ENCODE measurements at regions not wholly inside any gene's neighbourhood (a gene's known extent, or its start where the extent isn't known, plus 50 kb on each side); places are given as distances from the start of the nearest gene placed in this dataset.

- no peak for DNase-seq
Observed at GRCh38 chr9:118809160-118809625, 560.0 kb downstream of the BRINP1 start.

- DNase-seq, result no peak
Observed at GRCh38 chr9:118829334-118829733, 539.9 kb downstream of the BRINP1 start.

GRCh38 chr9:118832371-118832770 is 536.9 kb downstream of the BRINP1 start:
- no peak for DNase-seq

- no peak for DNase-seq
Observed at GRCh38 chr9:118836891-118837290, 532.3 kb downstream of the BRINP1 start.

GRCh38 chr9:118871531-118871930 is 497.7 kb downstream of the BRINP1 start:
- DNase-seq, result no peak

- DNase-seq, result no peak
Observed at GRCh38 chr9:118882684-118883083, 486.6 kb downstream of the BRINP1 start.

GRCh38 chr9:118883411-118883810 is 485.8 kb downstream of the BRINP1 start:
- DNase-seq, result no peak

- DNase-seq, result no peak
Observed at GRCh38 chr9:118891213-118891612, 478.0 kb downstream of the BRINP1 start.

GRCh38 chr9:118896324-118897000 is 472.8 kb downstream of the BRINP1 start:
- DNase-seq, result no peak

GRCh38 chr9:118918180-118918579 is 451.1 kb downstream of the BRINP1 start:
- DNase-seq, result no peak

- DNase-seq, result no peak
Observed at GRCh38 chr9:118928722-118929121, 440.5 kb downstream of the BRINP1 start.

- no peak for DNase-seq
Observed at GRCh38 chr9:118929287-118929686, 439.9 kb downstream of the BRINP1 start.

GRCh38 chr9:118931941-118932340 is 437.3 kb downstream of the BRINP1 start:
- DNase-seq, result no peak

GRCh38 chr9:118938581-118938980 is 430.7 kb downstream of the BRINP1 start:
- DNase-seq, result no peak

GRCh38 chr9:118940473-118940872 is 428.8 kb downstream of the BRINP1 start:
- no peak for DNase-seq

GRCh38 chr9:118946669-118947068 is 422.6 kb downstream of the BRINP1 start:
- DNase-seq, result no peak

- DNase-seq, result no peak
Observed at GRCh38 chr9:118954857-118955256, 414.4 kb downstream of the BRINP1 start.

GRCh38 chr9:118957585-118957984 is 411.6 kb downstream of the BRINP1 start:
- DNase-seq, result no peak

- DNase-seq, result no peak
Observed at GRCh38 chr9:118959366-118959765, 409.9 kb downstream of the BRINP1 start.

GRCh38 chr9:118961857-118962256 is 407.4 kb downstream of the BRINP1 start:
- DNase-seq, result no peak

- DNase-seq, result no peak
Observed at GRCh38 chr9:118962426-118962825, 406.8 kb downstream of the BRINP1 start.

- no peak for DNase-seq
Observed at GRCh38 chr9:118963674-118964073, 405.6 kb downstream of the BRINP1 start.

- DNase-seq, result no peak
Observed at GRCh38 chr9:118967901-118968300, 401.3 kb downstream of the BRINP1 start.

- no peak for DNase-seq
Observed at GRCh38 chr9:118975736-118976135, 393.5 kb downstream of the BRINP1 start.

- no peak for DNase-seq
Observed at GRCh38 chr9:118976160-118976559, 393.1 kb downstream of the BRINP1 start.
